ENCODE measurements at regions not wholly inside any gene's neighbourhood (a gene's known extent, or its start where the extent isn't known, plus 50 kb on each side); places are given as distances from the start of the nearest gene placed in this dataset.

- peaks cover 17% of the 10 kb centered on the region for H3K4me1 ChIP-seq
- no peaks in the 10 kb centered on the region for H3K4me1 Mint-ChIP-seq
- H3K27me3 Mint-ChIP-seq (ENCODE audit: insufficient read depth, low read depth): no peaks in the 10 kb centered on the region
Observed at GRCh38 chr4:81826335-81826734, 354.6 kb upstream of the RASGEF1B start.

DNA sequence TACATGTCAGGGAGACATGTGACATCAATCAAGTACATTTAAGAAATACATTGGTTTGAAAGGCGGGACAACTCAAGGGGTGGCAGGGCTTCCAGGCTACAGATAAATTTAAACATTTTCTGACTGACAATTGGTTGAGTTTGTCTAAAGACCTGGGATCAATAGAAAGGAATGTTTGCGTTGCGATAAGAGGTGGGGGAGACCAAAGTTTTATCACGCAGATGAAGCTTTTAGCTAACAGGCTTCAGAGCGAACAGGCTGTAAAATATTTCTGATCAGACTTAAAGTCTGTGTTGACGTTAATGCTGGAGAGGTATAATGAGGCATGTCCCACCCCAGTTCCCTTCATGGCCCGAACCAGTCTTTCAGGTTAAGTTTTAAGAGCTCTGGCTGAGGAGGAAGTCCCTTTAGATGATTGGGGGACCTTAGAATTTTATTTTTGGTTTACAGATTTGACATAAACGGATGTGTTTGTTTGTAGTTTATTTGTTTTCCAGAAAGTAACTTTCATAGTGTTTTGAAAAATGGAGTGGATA is 346.7 kb upstream of the RASGEF1B start:
- H3K4me3 ChIP-seq: no peak overlapping the region
- Mint-ChIP-seq H3K27ac (no peak overlapping the region), H3K9me3 (peaks cover 3% of the 10 kb centered on the region), H3K27me3 (ENCODE audit: insufficient read depth, low read depth) (peaks cover 5% of the 10 kb centered on the region), H3K4me3 (no peak overlapping the region), H3K36me3 (no peaks in the 10 kb centered on the region), H3K4me1 (peaks cover 10% of the 10 kb centered on the region)
- no peaks in the 10 kb centered on the region for H3K36me3 ChIP-seq
- no peaks in the 10 kb centered on the region for H3K9me3 ChIP-seq (ENCODE audit: low read depth)
- H3K4me1 ChIP-seq: no peaks in the 10 kb centered on the region
- no peaks in the 10 kb centered on the region for H3K79me2 ChIP-seq (ENCODE audit: low read depth)
- no peaks in the 10 kb centered on the region for H4K20me1 ChIP-seq (ENCODE audit: low read depth)
- no peak overlapping the region for H2AFZ ChIP-seq (replicated peaks)
- no peak for TF ChIP-seq EZH2 (IDR thresholded peaks at IDR 0.05)
- no peak for TF ChIP-seq EZH2phosphoT487 (IDR thresholded peaks at IDR 0.05)
- H3K27me3 ChIP-seq: no peaks in the 10 kb centered on the region
- H3K27ac ChIP-seq: no peak overlapping the region
- DNase-seq (ENCODE audit: low spot score): no peak
- no peaks in the 10 kb centered on the region for H3F3A ChIP-seq (ENCODE audit: low read depth)
- H3K4me2 ChIP-seq: no peak overlapping the region
- no peak overlapping the region for H3K9ac ChIP-seq

More at GRCh38 chr4:81826335-81826734, 354.6 kb upstream of the RASGEF1B start:
- H3F3A ChIP-seq (ENCODE audit: low read depth): no peaks in the 10 kb centered on the region
- H3K4me3 Mint-ChIP-seq: no peak overlapping the region
- no peaks in the 10 kb centered on the region for H3K36me3 Mint-ChIP-seq
- no peak overlapping the region for H3K4me3 ChIP-seq
- peaks cover 8% of the 10 kb centered on the region for H3K9me3 Mint-ChIP-seq
- H3K27me3 ChIP-seq: no peaks in the 10 kb centered on the region
- H3K4me2 ChIP-seq: no peak overlapping the region
- no peaks in the 10 kb centered on the region for H4K20me1 ChIP-seq (ENCODE audit: low read depth)
- no peak overlapping the region for H3K27ac ChIP-seq
- no peaks in the 10 kb centered on the region for H3K79me2 ChIP-seq (ENCODE audit: low read depth)
- H3K27ac Mint-ChIP-seq: no peak overlapping the region
- H2AFZ ChIP-seq (replicated peaks): no peak overlapping the region
- no peaks in the 10 kb centered on the region for H3K36me3 ChIP-seq
- no peak overlapping the region for H3K9ac ChIP-seq
- TF ChIP-seq CTCF (IDR thresholded peaks at IDR 0.05): no peak
- H3K9me3 ChIP-seq (ENCODE audit: low read depth): no peaks in the 10 kb centered on the region
- no peak for DNase-seq (ENCODE audit: low spot score)

DNA sequence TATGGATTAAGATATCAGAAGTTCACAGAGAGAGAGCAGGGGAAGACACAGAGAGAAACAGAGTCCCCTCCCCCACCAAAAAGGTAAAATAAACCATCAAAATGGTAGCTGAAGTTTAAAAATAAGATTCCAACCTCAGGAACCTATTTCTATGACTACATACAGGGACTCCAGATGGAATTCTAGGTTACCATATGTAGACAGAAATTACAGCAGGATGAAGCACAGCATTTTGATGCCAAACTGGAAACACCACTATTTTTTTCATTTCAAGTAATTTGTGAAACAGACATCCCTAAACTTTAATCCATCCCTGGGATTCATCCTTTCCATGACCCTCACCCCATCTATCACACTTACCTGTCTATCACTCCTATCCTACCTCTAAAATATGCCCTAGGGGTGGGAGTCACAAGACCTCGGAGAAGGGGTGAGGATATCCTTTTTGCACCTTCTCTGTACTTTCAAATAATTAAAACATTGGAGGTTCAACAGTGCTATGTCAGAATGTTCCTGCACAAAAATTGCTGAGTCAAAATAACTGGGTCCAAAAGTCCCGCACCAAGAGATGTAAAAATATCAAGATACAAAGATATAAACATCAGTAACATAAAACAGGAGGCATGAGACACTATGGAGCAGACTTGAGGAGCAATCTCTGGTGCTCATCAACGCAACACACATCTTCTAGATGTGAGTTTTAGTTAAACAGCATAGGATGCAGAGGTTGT is 344.5 kb upstream of the RASGEF1B start:
- TF ChIP-seq EZH2 (IDR thresholded peaks at IDR 0.05) (no peak), EZH2phosphoT487 (IDR thresholded peaks at IDR 0.05) (no peak), CTCF (IDR thresholded peaks at IDR 0.05) (no peak)
- Mint-ChIP-seq H3K36me3 (no peaks in the 10 kb centered on the region), H3K27ac (no peak overlapping the region), H3K9me3 (peaks cover 3% of the 10 kb centered on the region), H3K27me3 (ENCODE audit: insufficient read depth, low read depth) (peaks cover 6% of the 10 kb centered on the region), H3K4me1 (peaks cover 10% of the 10 kb centered on the region), H3K4me3 (no peak overlapping the region)
- no peak overlapping the region for H3K4me2 ChIP-seq
- H3K27ac ChIP-seq: no peak overlapping the region
- no peaks in the 10 kb centered on the region for H3K9me3 ChIP-seq (ENCODE audit: low read depth)
- DNase-seq (ENCODE audit: low spot score): no peak
- H4K20me1 ChIP-seq (ENCODE audit: low read depth): no peaks in the 10 kb centered on the region
- no peaks in the 10 kb centered on the region for H3K79me2 ChIP-seq (ENCODE audit: low read depth)
- no peak overlapping the region for H3K4me3 ChIP-seq
- no peaks in the 10 kb centered on the region for H3K36me3 ChIP-seq
- no peaks in the 10 kb centered on the region for H3K4me1 ChIP-seq
- H3F3A ChIP-seq (ENCODE audit: low read depth): no peaks in the 10 kb centered on the region
- no peaks in the 10 kb centered on the region for H3K27me3 ChIP-seq
- H2AFZ ChIP-seq (replicated peaks): no peak overlapping the region
- no peak overlapping the region for H3K9ac ChIP-seq

DNA sequence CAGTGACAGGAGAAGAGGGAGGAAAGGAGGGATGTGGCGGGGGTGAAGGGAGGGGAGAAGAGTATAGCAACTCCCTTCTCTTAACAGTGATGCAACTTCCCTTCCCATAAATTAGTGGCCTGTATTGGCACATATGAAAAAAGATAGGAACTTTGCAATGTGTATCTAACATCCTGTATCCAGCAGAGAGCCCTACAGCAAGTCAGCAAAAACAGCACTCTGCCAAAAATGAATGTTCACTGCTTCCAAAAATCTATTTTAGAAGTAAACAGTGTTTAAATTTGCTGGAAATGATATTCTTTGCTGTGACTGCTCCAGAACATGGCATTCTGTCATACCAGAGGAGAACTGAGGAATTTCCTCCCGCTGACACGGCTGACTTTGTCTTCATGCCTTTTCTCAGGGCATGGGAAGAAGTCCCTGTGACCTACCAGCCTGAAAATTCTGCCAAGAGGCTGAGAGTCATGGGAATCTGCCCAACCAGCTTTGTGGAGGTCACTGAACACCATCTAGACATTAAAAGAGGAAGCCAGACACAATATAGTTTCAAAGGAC is 343.4 kb upstream of the RASGEF1B start:
- H3K4me1 ChIP-seq: no peaks in the 10 kb centered on the region
- Mint-ChIP-seq H3K36me3 (no peaks in the 10 kb centered on the region), H3K4me3 (no peak overlapping the region), H3K27ac (no peak overlapping the region), H3K4me1 (peaks cover 10% of the 10 kb centered on the region), H3K9me3 (no peaks in the 10 kb centered on the region), H3K27me3 (ENCODE audit: insufficient read depth, low read depth) (peaks cover 9% of the 10 kb centered on the region)
- H3K9ac ChIP-seq: no peak overlapping the region
- H3K79me2 ChIP-seq (ENCODE audit: low read depth): no peaks in the 10 kb centered on the region
- no peaks in the 10 kb centered on the region for H3F3A ChIP-seq (ENCODE audit: low read depth)
- no peak overlapping the region for H3K4me3 ChIP-seq
- H3K4me2 ChIP-seq: no peak overlapping the region
- H3K27me3 ChIP-seq: no peaks in the 10 kb centered on the region
- DNase-seq (ENCODE audit: low spot score): no peak
- H3K9me3 ChIP-seq (ENCODE audit: low read depth): no peaks in the 10 kb centered on the region
- no peak overlapping the region for H2AFZ ChIP-seq (replicated peaks)
- H4K20me1 ChIP-seq (ENCODE audit: low read depth): no peaks in the 10 kb centered on the region
- no peak for TF ChIP-seq EZH2phosphoT487 (IDR thresholded peaks at IDR 0.05)
- no peak for TF ChIP-seq EZH2 (IDR thresholded peaks at IDR 0.05)
- no peak for TF ChIP-seq CTCF (IDR thresholded peaks at IDR 0.05)
- H3K36me3 ChIP-seq: no peaks in the 10 kb centered on the region
- H3K27ac ChIP-seq: no peak overlapping the region

Measured in neural progenitor cell (in vitro differentiated cells).